Peyer's patch (tissue), 4 donors: ENCODE measurements at regions not wholly inside any gene's neighbourhood (a gene's known extent, or its start where the extent isn't known, plus 50 kb on each side); places are given as distances from the start of the nearest gene placed in this dataset.

Experiments
- DNase-seq, 3 donors: peaks; one replicate each; pipeline ENCODE4 v3.0.0-alpha.2; 2017 to 2019
- H3K27ac ChIP-seq, 4 donors: fragments of 200-600 bp; sonication (generic); one replicate each; pipeline ENCODE4 v1.5.1; 2016 to 2019
- H3K27me3 ChIP-seq, 2 donors: fragments of 200-600 bp; sonication (generic); one replicate each; pipeline ENCODE4 v1.5.1; 2019
- H3K36me3 ChIP-seq, 3 donors: fragments of 200-600 bp; sonication (generic); one replicate each; pipeline ENCODE4 v1.5.1; 2016 to 2019
- H3K4me1 ChIP-seq, 4 donors: fragments of 200-600 bp; sonication (generic); one replicate each; pipeline ENCODE4 v1.5.1; 2016 to 2019
- H3K4me3 ChIP-seq, 4 donors: fragments of 200-600 bp; sonication (generic); 1 replicate in 3 of 4; 2 replicates in 1 of 4; pipeline ENCODE4 v1.5.1; 2016 to 2019; ENCODE audit warnings: mild to moderate bottlenecking in 1 of 4
- H3K9me3 ChIP-seq, 4 donors: fragments of 200-600 bp; sonication (generic); one replicate each; pipeline ENCODE4 v1.5.1; 2016 to 2019; ENCODE audit warnings: mild to moderate bottlenecking in 1 of 4
- POLR2A ChIP-seq, 2 donors: fragments of 450-650 bp; IDR thresholded peaks; one replicate each; pipeline ENCODE4 v1.5.1; 2017; ENCODE audit warnings: antibody characterized with exemption in 2 of 2, mild to moderate bottlenecking in 2 of 2, moderate library complexity in 2 of 2
- TF ChIP-seq, protein P1 (sequence below), 6 experiments: fragments of 450-650 bp in 4 of 6; fragments of 200-600 bp in 2 of 6; sonication (generic) in 1 of 6; IDR thresholded peaks; one replicate each; pipeline ENCODE4 v1.5.1; 2017 to 2019; ENCODE audit warnings: antibody characterized with exemption in 6 of 6, mild to moderate bottlenecking in 3 of 6, moderate library complexity in 1 of 6

DNA sequence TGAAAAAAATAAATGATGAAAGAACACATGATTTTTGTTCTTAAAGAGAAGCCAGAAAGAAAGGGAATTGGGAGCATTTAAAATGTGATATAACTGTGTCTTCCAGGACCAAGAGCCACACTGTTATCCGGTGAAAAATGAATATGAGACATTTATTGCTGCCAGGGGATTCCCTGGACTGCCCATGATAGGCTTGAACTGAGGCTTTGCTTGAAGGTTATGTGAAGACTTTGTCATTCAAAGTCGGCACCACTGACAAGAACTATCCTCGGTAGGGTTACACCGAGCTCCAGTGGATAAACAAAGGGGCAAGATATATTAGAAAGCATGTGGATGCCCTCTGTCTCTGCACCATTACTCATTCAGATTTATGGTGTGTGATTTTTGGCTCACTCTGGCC lies 125.4 kb upstream of the MINDY3 start:
- H3K27me3 ChIP-seq: no peaks in the 10 kb centered on the region
- no peak overlapping the region for H3K27ac ChIP-seq
- no peaks in the 10 kb centered on the region for H3K9me3 ChIP-seq
- no peak overlapping the region for H3K4me3 ChIP-seq
- TF ChIP-seq, protein P1, sequence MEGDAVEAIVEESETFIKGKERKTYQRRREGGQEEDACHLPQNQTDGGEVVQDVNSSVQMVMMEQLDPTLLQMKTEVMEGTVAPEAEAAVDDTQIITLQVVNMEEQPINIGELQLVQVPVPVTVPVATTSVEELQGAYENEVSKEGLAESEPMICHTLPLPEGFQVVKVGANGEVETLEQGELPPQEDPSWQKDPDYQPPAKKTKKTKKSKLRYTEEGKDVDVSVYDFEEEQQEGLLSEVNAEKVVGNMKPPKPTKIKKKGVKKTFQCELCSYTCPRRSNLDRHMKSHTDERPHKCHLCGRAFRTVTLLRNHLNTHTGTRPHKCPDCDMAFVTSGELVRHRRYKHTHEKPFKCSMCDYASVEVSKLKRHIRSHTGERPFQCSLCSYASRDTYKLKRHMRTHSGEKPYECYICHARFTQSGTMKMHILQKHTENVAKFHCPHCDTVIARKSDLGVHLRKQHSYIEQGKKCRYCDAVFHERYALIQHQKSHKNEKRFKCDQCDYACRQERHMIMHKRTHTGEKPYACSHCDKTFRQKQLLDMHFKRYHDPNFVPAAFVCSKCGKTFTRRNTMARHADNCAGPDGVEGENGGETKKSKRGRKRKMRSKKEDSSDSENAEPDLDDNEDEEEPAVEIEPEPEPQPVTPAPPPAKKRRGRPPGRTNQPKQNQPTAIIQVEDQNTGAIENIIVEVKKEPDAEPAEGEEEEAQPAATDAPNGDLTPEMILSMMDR (IDR thresholded peaks at IDR 0.05): no peak
- no peak for TF ChIP-seq POLR2A (IDR thresholded peaks at IDR 0.05)
- DNase-seq: no peak
- no peaks in the 10 kb centered on the region for H3K4me1 ChIP-seq
- H3K36me3 ChIP-seq: no peaks in the 10 kb centered on the region

DNA sequence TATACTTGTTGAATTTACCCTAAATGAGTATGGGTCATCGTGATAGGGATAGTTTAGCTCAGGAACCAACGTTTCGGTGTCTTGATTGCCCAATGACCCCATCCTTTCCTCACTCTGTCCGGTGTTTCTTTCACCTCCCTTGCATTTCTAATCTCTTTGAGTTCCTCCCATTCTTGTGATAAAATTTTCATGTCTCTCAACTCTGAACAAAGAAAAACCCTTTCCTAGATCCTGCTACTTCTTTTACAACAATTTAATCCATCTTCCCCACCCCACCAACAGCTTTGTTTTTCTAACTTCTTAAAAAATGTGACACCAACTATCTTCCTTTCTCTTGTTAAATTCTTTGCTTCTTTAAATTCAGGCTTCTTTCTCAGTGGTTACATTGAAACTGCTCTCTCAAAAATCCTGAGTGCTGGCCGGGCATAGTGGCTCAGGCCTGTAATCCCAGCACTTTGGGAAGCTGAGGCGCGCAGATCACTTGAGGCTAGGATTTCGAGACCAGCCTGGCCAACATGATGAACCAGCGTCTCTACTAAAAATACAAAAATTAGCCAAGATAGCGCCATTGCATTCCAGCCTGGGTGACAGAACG lies 130.3 kb upstream of the MINDY3 start:
- H3K4me3 ChIP-seq: no peak overlapping the region
- H3K27ac ChIP-seq: no peak overlapping the region
- no peaks in the 10 kb centered on the region for H3K36me3 ChIP-seq
- TF ChIP-seq POLR2A (IDR thresholded peaks at IDR 0.05): no peak
- TF ChIP-seq, protein P1 (IDR thresholded peaks at IDR 0.05): no peak
- H3K4me1 ChIP-seq: no peaks in the 10 kb centered on the region
- DNase-seq: no peak
- H3K9me3 ChIP-seq: no peaks in the 10 kb centered on the region
- no peaks in the 10 kb centered on the region for H3K27me3 ChIP-seq

DNA sequence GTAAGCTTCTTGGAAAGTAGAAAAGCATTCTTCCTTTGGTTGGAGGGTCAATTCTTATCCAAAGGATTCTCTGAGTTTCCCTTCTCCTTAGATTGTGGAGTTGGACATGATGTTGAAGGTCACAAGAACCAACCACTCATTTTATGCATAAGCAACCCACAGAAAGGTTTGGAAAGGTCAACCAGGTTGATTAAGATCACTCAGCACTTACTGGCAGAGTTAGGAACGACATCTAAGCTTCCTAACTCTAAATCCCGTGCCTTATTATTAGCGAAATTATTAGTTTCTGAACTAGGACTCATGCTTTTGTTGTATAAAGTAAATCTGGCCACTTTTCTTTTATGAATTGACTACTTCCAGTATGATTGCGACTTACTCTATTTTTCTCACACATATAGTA lies 137.0 kb upstream of the MINDY3 start:
- TF ChIP-seq, protein P1 (IDR thresholded peaks at IDR 0.05): no peak
- TF ChIP-seq POLR2A (IDR thresholded peaks at IDR 0.05): no peak
- Histone ChIP-seq H3K27me3 (no peaks in the 10 kb centered on the region), H3K9me3 (no peaks in the 10 kb centered on the region), H3K4me3 (no peak overlapping the region), H3K4me1 (no peaks in the 10 kb centered on the region), H3K36me3 (no peaks in the 10 kb centered on the region), H3K27ac (no peak overlapping the region)
- no peak for DNase-seq

DNA sequence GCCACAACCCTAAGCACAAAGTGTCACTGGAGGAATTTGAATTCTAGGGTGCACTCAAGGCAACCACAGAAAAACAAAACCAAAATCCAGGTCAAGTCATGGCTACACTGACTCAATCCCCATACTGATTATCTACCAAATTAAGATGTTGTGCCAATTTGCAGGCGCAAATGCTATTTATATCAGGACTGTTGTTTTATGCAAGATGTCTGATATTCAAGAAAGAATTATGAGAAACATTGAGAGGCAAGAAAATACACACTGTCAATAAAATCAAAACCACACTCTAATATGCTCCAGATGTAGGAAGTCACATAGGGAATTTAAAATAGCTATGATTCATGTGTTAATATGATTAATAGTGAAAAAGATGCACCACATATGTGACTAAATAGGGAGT lies 141.3 kb upstream of the MINDY3 start:
- H3K4me3 ChIP-seq: no peak overlapping the region
- no peaks in the 10 kb centered on the region for H3K36me3 ChIP-seq
- no peak overlapping the region for H3K27ac ChIP-seq
- no peak for TF ChIP-seq POLR2A (IDR thresholded peaks at IDR 0.05)
- TF ChIP-seq, protein P1 (IDR thresholded peaks at IDR 0.05): no peak
- H3K27me3 ChIP-seq: no peaks in the 10 kb centered on the region
- no peaks in the 10 kb centered on the region for H3K9me3 ChIP-seq
- no peak for DNase-seq
- no peaks in the 10 kb centered on the region for H3K4me1 ChIP-seq

DNA sequence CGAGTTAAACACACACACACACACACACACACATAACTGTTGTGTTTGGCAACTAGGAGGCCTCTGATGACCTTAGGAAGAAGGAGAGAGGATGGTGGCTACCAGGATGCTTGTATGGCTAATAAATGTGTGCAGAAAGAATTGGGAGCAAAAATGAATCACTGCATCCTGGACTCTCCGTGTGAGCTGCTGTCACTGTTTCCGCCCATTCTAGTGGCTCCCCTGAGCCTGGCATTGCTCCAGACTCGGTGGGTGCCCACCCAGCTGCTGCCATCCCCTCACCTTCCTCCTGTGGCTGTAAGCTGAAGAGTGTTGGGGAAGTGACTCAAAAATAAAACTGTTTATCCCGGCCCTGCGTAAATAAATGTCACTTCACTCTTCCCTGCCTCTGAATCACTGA lies 149.5 kb upstream of the MINDY3 start:
- no peak for TF ChIP-seq POLR2A (IDR thresholded peaks at IDR 0.05)
- TF ChIP-seq, protein P1 (IDR thresholded peaks at IDR 0.05): no peak
- Histone ChIP-seq H3K36me3 (no peaks in the 10 kb centered on the region), H3K27me3 (no peaks in the 10 kb centered on the region), H3K27ac (no peak overlapping the region), H3K4me1 (no peaks in the 10 kb centered on the region), H3K4me3 (no peak overlapping the region), H3K9me3 (no peaks in the 10 kb centered on the region)
- no peak for DNase-seq

DNA sequence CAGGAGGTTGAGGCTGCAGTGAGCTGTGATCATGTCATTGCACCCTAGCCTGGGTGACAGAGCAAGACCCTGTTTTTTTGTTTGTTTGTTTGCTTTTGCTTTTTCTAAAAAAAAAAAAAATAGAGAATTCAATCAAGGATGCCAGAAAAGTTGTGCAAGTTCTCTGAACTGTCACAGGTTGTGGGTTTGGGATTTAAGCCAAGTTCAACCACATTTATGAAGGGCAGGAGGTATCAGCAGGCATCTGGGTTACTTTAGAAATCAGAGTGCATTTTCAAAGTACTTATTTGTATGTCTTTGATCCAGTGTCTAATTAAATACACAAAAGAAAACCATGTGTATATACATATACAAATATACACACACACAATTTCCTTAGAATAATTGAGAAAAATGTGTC lies 151.2 kb upstream of the MINDY3 start:
- TF ChIP-seq, protein P1 (IDR thresholded peaks at IDR 0.05): no peak
- TF ChIP-seq POLR2A (IDR thresholded peaks at IDR 0.05): no peak
- Histone ChIP-seq H3K4me1 (no peaks in the 10 kb centered on the region), H3K9me3 (no peaks in the 10 kb centered on the region), H3K36me3 (no peaks in the 10 kb centered on the region), H3K27me3 (no peaks in the 10 kb centered on the region), H3K27ac (no peak overlapping the region), H3K4me3 (no peak overlapping the region)
- no peak for DNase-seq
